Neutrophil (primary cell): ENCODE measurements at regions not wholly inside any gene's neighbourhood (a gene's known extent, or its start where the extent isn't known, plus 50 kb on each side); places are given as distances from the start of the nearest gene placed in this dataset.

ENCODE experiments used
- H3K27ac ChIP-seq: fragments of 200-600 bp; sonication (generic); 2 replicates; pipeline ENCODE4 v1.5.1; 2016; ENCODE audit warnings: mild to moderate bottlenecking, moderate library complexity
- H3K27me3 ChIP-seq: fragments of 200-600 bp; sonication (generic); 2 replicates; pipeline ENCODE4 v1.6.0; 2016; ENCODE audit warnings: mild to moderate bottlenecking
- H3K36me3 ChIP-seq: fragments of 200-600 bp; sonication (generic); 2 replicates; pipeline ENCODE4 v1.5.1; 2017
- H3K4me1 ChIP-seq, 2 experiments: fragments of 200-600 bp in 1 of 2; sonication (generic) in 1 of 2; 1 replicate in 1 of 2; 2 replicates in 1 of 2; pipeline versions ENCODE4 v1.5.1 to v1.6.1; 2013 to 2016; ENCODE audit warnings: low read depth in 1 of 2, low read length in 1 of 2, mild to moderate bottlenecking in 1 of 2, moderate library complexity in 1 of 2; ENCODE audit not compliant: control insufficient read depth in 1 of 2, insufficient read depth in 1 of 2
- H3K4me3 ChIP-seq, 2 experiments: fragments of 200-600 bp in 1 of 2; sonication (generic) in 1 of 2; 1 replicate in 1 of 2; 2 replicates in 1 of 2; pipeline ENCODE4 v1.5.1; 2013 to 2016; ENCODE audit warnings: low read depth in 1 of 2, low read length in 1 of 2, mild to moderate bottlenecking in 1 of 2, moderate library complexity in 1 of 2
- H3K9me3 ChIP-seq: fragments of 200-600 bp; sonication (generic); 2 replicates; pipeline ENCODE4 v1.5.1; 2016
- CTCF ChIP-seq: fragments of 200-600 bp; sonication (generic); IDR thresholded peaks from 2 replicates; pipeline ENCODE4 v1.5.1; 2016; ENCODE audit warnings: antibody characterized with exemption

- no peak for TF ChIP-seq CTCF
- H3K4me1 ChIP-seq = no peaks in the 10 kb centered on the region
- H3K9me3 ChIP-seq = no peaks in the 10 kb centered on the region
- H3K27ac ChIP-seq = no peak overlapping the region
- H3K27me3 ChIP-seq = no peaks in the 10 kb centered on the region
- H3K36me3 ChIP-seq = no peaks in the 10 kb centered on the region
- H3K4me3 ChIP-seq = no peak overlapping the region
Observed at GRCh38 chr6:166068768-166069167, 98.9 kb downstream of the TBXT start.

DNA sequence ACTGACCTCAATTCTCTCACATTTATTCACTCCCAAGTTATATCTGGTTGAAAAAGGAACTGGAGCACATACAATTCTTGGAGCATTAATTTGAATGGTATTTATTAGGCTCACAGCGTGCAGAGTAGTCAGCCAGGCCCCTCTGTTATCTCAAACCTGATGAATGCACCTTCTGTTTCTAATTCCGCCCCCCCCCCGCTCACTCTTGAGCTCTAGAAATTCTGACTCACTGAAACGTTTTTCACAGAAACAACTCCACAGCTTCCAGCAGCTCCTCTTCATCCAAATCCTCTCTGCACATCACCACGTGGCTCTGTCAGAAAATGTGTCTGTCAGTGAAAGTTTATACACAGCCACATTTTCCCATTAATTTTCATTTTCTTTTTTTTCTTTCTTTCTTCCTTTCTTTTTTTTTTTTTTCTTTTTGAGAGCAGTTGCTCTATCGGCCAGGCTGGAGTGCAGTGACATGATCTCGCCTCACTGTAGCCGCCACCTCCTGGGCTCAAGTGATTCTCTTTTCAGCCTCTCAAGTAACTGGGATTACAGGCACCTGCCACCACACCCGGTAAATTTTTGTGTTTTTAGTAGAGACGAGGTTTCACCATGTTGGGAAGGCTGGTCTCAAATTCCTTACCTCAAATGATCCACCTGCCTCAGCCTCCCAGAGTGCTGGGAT is 109.4 kb downstream of the TBXT start:
- Histone ChIP-seq H3K27me3 (no peaks in the 10 kb centered on the region), H3K4me3 (no peak overlapping the region), H3K9me3 (no peaks in the 10 kb centered on the region), H3K4me1 (no peaks in the 10 kb centered on the region), H3K27ac (no peak overlapping the region), H3K36me3 (no peaks in the 10 kb centered on the region)
- TF ChIP-seq CTCF = no peak

DNA sequence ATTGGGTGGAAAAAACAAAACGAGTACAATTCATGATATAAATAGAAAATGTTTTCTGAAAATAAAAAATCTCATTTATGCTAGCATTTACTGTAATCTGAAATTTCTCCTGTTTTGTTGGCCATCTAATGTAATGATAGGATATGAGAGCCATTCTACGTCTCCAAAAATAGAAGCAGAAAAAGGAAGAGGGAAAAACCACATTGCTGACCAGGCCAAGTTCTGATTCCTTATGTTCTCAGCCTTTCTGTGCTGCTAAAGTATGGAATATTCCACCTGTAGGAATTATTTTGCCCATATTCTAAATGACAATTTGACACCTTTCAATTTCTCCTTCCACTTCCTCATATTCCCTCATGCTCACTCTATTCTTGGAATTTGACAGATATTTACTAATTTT is 110.2 kb downstream of the TBXT start:
- no peak overlapping the region for H3K27ac ChIP-seq
- no peaks in the 10 kb centered on the region for H3K36me3 ChIP-seq
- no peak for TF ChIP-seq CTCF
- H3K4me3 ChIP-seq = no peak overlapping the region
- H3K9me3 ChIP-seq = no peaks in the 10 kb centered on the region
- H3K27me3 ChIP-seq = no peaks in the 10 kb centered on the region
- H3K4me1 ChIP-seq = no peaks in the 10 kb centered on the region

DNA sequence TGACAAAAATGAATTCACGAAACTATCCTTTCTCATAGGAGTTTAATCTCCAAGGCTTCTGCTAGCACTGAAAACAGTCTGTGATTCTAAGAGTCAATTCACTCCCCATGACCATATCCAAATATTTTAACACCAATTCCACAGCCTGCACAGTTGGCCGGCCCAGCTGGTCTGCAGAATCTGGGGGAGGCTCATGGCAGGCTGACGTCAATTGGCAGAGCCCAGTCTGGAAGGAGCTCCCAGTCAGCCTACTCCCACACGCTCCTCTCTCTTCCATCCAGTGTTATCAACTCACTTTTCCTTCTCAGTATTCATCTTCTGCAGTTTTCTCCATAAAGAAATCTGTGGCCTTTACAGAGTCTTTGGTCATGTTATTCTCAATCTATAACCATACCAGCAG is 111.0 kb downstream of the TBXT start:
- Histone ChIP-seq H3K27me3 (no peaks in the 10 kb centered on the region), H3K4me3 (no peak overlapping the region), H3K9me3 (no peaks in the 10 kb centered on the region), H3K27ac (no peak overlapping the region), H3K4me1 (no peaks in the 10 kb centered on the region), H3K36me3 (no peaks in the 10 kb centered on the region)
- no peak for TF ChIP-seq CTCF

DNA sequence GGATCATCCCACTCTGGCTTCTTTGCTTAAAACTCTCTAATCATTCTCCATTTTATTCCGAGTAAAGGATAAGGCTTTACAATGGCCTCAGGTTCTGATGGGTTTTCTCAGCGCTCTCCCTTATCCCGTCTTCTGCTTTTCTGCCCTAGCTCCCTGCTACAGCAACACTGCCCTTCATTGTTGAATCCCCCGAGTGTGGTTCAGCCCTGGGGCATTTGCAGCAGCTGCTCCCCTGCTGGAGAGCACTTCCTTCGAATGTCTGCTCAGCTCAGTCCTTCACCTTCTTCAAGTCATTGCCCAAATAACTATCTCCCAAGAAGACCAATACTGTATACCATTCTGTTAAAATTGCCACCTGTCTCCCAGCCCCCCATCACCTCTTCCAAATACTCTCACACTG is 111.8 kb downstream of the TBXT start:
- Histone ChIP-seq H3K4me3 (no peak overlapping the region), H3K27ac (no peak overlapping the region), H3K27me3 (no peaks in the 10 kb centered on the region), H3K4me1 (no peaks in the 10 kb centered on the region), H3K9me3 (no peaks in the 10 kb centered on the region), H3K36me3 (no peaks in the 10 kb centered on the region)
- TF ChIP-seq CTCF = no peak

DNA sequence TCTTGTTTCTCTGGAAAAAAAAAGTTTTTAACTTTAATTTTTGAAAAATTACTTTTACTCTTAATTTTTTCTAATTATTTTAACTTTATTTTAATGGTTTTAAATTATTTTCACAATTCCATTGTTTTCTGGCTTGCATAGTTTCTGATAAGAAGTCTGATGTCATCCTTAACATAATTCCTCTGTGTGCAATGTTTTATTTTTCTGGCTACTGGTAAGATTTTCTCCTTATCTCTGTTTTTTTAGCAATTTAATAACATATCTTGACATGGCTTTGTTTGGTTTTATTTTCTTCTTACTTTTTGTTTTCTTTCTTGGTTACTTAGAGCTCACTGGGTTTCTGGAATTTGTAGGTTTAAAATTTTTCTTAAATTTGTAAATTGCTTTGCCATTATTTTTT is 114.8 kb downstream of the TBXT start:
- no peaks in the 10 kb centered on the region for H3K36me3 ChIP-seq

More for the DNA sequence above, 114.8 kb downstream of the TBXT start:
- no peaks in the 10 kb centered on the region for H3K9me3 ChIP-seq
- no peak for TF ChIP-seq CTCF
- H3K4me1 ChIP-seq = no peaks in the 10 kb centered on the region
- H3K4me3 ChIP-seq = no peak overlapping the region
- no peak overlapping the region for H3K27ac ChIP-seq
- no peaks in the 10 kb centered on the region for H3K27me3 ChIP-seq
